Heart left ventricle (tissue), 16 donors: ENCODE measurements at regions not wholly inside any gene's neighbourhood (a gene's known extent, or its start where the extent isn't known, plus 50 kb on each side); places are given as distances from the start of the nearest gene placed in this dataset.

Experiments used
- ATAC-seq, 4 donors: fragments of 200-7000 bp; cut with Tn5 transposase; one replicate each; pipeline ENCODE4 v1.9.1; 2020 to 2022; ENCODE audit warnings: moderate library complexity in 4 of 4, mild to moderate bottlenecking in 3 of 4, moderate number of reproducible peaks in 1 of 4
- DNase-seq, 5 donors: peaks; one replicate each; pipeline ENCODE4 v3.0.0-alpha.2; 2020
- H3K27ac ChIP-seq, 12 donors: fragments of 200-600 bp; sonication (generic) in 4 of 12; one replicate each; pipeline versions ENCODE4 v1.5.0 to v1.8.0; 2016 to 2022; ENCODE audit warnings: mild to moderate bottlenecking in 2 of 12
- H3K27me3 ChIP-seq, 9 donors: fragments of 200-600 bp; sonication (generic) in 2 of 9; one replicate each; pipeline versions ENCODE4 v1.5.1 to v1.8.0; 2016 to 2022; ENCODE audit warnings: mild to moderate bottlenecking in 3 of 9
- H3K36me3 ChIP-seq, 9 donors: fragments of 200-600 bp; sonication (generic) in 2 of 9; one replicate each; pipeline versions ENCODE4 v1.5.0 to v1.8.0; 2018 to 2022; ENCODE audit warnings: mild to moderate bottlenecking in 2 of 9
- H3K4me1 ChIP-seq, 12 donors: fragments of 200-600 bp; sonication (generic) in 4 of 12; one replicate each; pipeline versions ENCODE4 v1.5.0 to v1.8.0; 2016 to 2022; ENCODE audit warnings: mild to moderate bottlenecking in 3 of 12
- H3K4me3 ChIP-seq, 12 donors: fragments of 200-600 bp; sonication (generic) in 4 of 12; one replicate each; pipeline versions ENCODE4 v1.5.0 to v1.8.0; 2017 to 2022; ENCODE audit warnings: mild to moderate bottlenecking in 9 of 12, moderate library complexity in 4 of 12
- H3K9me3 ChIP-seq, 12 donors: fragments of 200-600 bp; sonication (generic) in 4 of 12; one replicate each; pipeline versions ENCODE4 v1.5.0 to v1.8.0; 2016 to 2022; ENCODE audit warnings: mild to moderate bottlenecking in 1 of 12
- CTCF ChIP-seq, 12 donors: fragments of 200-600 bp; sonication (generic) in 4 of 12; IDR thresholded peaks; one replicate each; pipeline versions ENCODE4 v1.5.0 to v1.8.0; 2018 to 2022; ENCODE audit warnings: antibody characterized with exemption in 12 of 12, mild to moderate bottlenecking in 5 of 12
- POLR2A ChIP-seq, 2 donors: fragments of 450-650 bp; IDR thresholded peaks; one replicate each; pipeline ENCODE4 v1.6.1; 2017; ENCODE audit warnings: antibody characterized with exemption in 2 of 2, mild to moderate bottlenecking in 2 of 2, moderate library complexity in 2 of 2
- WGBS, 4 donors: extraction: QIAGEN DNeasy Blood & Tissue Kit in 2 of 4; methylation state at CpG; one replicate each; pipeline versions ENCODE4 v1.1.5 to v1.1.7; 2013 to 2018; 5-methylcytosine and 5-hydroxymethylcytosine counted together
- intact Hi-C, 10 donors: fragments of 100-400 bp; cut with DNase I; formaldehyde crosslinking; loops; one replicate each; pipeline versions ENCODE4 v1.11.1 to v1.14.2; 2022
- donor health status: ischemic (EF 13 %, LVEDD 7.1; RV severe dilation, severe dysfunction).
- donor health status: healthy with polysubstance abuse.
- donor health status: DM: no; HTN: yes; CAD: no.
- donor health status: DM: no; HTN: no; CAD: no.
- donor health status: ischemic (EF 25% LVEDD 6.9; RV normal size, moderate dysfunction).
- donor health status: ischemic (EF 25% LVEDD 5.7; RV mildly dilated, moderate dysfunction).
- donor health status: healthy.
- donor health status: DM: yes; HTN: yes; CAD: no.
- donor health status: ischemic (EF 35%, LVEDD 5.7; RV mildly dilated, moderate dysfunction).
- donor health status: nonischemic (EF 11% LVEDD 7.7; RV severe dilation, severe dysfunction).
- donor health status: DM: yes; HTN: yes; CAD: no.
- donor health status: PGD.
- donor health status: ischemic (EF 29% LVEDD 5.4; RV normal size, mild dysfunction).
- donor health status: nonischemic (EF 23%, LVEDD 6.1; RV moderate dilation, normal function).

GRCh38 chr7:4552985-4553384 is 129.1 kb upstream of the FOXK1 start:
- DNase-seq (no peak), ATAC-seq (no peak)
- Histone ChIP-seq H3K36me3 (no peaks in the 10 kb centered on the region), H3K4me1 (peaks cover 0 to 4% (median 0%) of the 10 kb centered on the region in 12 donors), H3K27ac (no peak overlapping the region), H3K9me3 (peaks cover 0 to 49% (median 28%) of the 10 kb centered on the region in 12 donors), H3K4me3 (no peak overlapping the region), H3K27me3 (peaks cover 0 to 8% (median 0%) of the 10 kb centered on the region in 9 donors)
- WGBS, 4 donors: 80 to 88% (median 86%) methylated on average over 1 of the region's 1 CpG
- intact Hi-C loops: no loop called here
- TF ChIP-seq POLR2A (IDR thresholded peaks at IDR 0.05) (no peak), CTCF (IDR thresholded peaks at IDR 0.05) (no peak)

GRCh38 chr7:4556868-4557793 is 125.0 kb upstream of the FOXK1 start:
- WGBS, 4 donors: 72 to 79% (median 75%) methylated on average over 18 of the region's 18 CpGs
- H3K36me3 ChIP-seq: no peaks in the 10 kb centered on the region
- no peak overlapping the region for H3K27ac ChIP-seq
- peaks cover 0 to 23% (median 1%) of the 10 kb centered on the region in 9 donors for H3K27me3 ChIP-seq
- ATAC-seq (no peak), DNase-seq (no peak)
- H3K9me3 ChIP-seq: peaks cover 0 to 35% (median 23%) of the 10 kb centered on the region in 12 donors
- intact Hi-C loops: no loop called here
- H3K4me1 ChIP-seq: no peaks in the 10 kb centered on the region
- H3K4me3 ChIP-seq: no peak overlapping the region
- TF ChIP-seq CTCF (IDR thresholded peaks at IDR 0.05) (no peak), POLR2A (IDR thresholded peaks at IDR 0.05) (no peak)

GRCh38 chr7:4561795-4562194 is 120.3 kb upstream of the FOXK1 start:
- ATAC-seq (no peak), DNase-seq (no peak)
- Histone ChIP-seq H3K4me3 (no peak overlapping the region), H3K4me1 (no peaks in the 10 kb centered on the region), H3K27me3 (peaks cover 0 to 35% (median 2%) of the 10 kb centered on the region in 9 donors), H3K9me3 (peaks cover 0 to 6% (median 0%) of the 10 kb centered on the region in 12 donors), H3K27ac (no peak overlapping the region), H3K36me3 (no peaks in the 10 kb centered on the region)
- intact Hi-C loops: no loop called here
- 32 to 49% (median 40%) methylated on average over 3 of the region's 3 CpGs for WGBS, 4 donors
- TF ChIP-seq POLR2A (IDR thresholded peaks at IDR 0.05) (no peak), CTCF (IDR thresholded peaks at IDR 0.05) (no peak)

GRCh38 chr7:4566714-4567113 is 115.4 kb upstream of the FOXK1 start:
- intact Hi-C loops: no loop called here
- WGBS, 4 donors: 87 to 96% (median 92%) methylated on average over 2 of the region's 2 CpGs
- H3K4me3 ChIP-seq: no peak overlapping the region

More at GRCh38 chr7:4566714-4567113, 115.4 kb upstream of the FOXK1 start:
- DNase-seq (no peak), ATAC-seq (no peak)
- Histone ChIP-seq H3K27ac (no peak overlapping the region), H3K9me3 (peaks cover 0 to 6% (median 0%) of the 10 kb centered on the region in 12 donors), H3K36me3 (no peaks in the 10 kb centered on the region), H3K4me1 (no peaks in the 10 kb centered on the region), H3K27me3 (peaks cover 0 to 13% (median 0%) of the 10 kb centered on the region in 9 donors)
- no peak for TF ChIP-seq POLR2A (IDR thresholded peaks at IDR 0.05)
- no peak for TF ChIP-seq CTCF (IDR thresholded peaks at IDR 0.05)
